ENCODE measurements at regions not wholly inside any gene's neighbourhood (a gene's known extent, or its start where the extent isn't known, plus 50 kb on each side); places are given as distances from the start of the nearest gene placed in this dataset.

DNA sequence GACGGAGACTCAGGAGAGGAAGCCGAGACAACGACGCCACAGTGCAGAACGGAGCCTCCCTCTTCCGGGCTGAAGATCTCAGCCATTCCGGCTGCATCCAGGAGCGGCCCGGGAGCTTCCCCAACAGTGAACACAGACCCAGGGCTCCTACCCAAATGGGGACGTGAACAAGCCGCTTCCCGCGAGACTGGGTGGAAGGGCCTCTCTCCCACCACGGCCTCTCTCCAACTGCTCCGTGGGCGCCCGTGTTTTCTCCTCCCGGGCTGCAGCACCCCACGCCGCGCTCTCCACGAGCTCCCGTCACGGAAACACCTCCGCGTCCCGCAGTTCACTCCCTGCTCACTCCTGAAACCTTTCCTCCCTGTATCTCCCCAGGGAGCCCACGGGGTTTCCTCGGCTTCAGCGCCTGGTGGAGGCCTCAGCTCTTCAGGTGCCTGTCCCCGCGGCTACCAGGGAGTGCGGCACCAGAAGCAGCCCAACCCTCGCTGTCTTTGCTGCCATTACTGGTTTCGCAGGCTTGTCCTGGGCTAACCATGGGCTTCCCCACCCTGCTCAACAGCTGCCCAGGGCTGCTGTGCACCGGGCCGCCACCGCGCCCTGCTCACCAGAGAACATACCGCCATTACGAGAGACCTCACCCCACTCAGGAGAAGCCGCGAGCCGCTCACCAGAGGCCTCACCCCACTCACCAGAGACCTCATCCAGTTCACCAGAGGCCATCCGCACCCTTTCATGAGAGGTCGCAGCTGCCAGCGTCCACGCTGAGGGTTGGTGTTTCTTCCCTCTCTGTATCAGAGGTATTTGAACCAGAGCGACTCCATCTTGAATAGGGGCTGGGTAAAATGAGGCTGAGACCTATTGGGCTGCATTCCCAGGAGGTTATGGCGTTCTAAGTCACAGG, 922.8 kb downstream of the QKI start (continued):
- TF ChIP-seq, protein P1, sequence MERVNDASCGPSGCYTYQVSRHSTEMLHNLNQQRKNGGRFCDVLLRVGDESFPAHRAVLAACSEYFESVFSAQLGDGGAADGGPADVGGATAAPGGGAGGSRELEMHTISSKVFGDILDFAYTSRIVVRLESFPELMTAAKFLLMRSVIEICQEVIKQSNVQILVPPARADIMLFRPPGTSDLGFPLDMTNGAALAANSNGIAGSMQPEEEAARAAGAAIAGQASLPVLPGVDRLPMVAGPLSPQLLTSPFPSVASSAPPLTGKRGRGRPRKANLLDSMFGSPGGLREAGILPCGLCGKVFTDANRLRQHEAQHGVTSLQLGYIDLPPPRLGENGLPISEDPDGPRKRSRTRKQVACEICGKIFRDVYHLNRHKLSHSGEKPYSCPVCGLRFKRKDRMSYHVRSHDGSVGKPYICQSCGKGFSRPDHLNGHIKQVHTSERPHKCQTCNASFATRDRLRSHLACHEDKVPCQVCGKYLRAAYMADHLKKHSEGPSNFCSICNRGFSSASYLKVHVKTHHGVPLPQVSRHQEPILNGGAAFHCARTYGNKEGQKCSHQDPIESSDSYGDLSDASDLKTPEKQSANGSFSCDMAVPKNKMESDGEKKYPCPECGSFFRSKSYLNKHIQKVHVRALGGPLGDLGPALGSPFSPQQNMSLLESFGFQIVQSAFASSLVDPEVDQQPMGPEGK (CRISPR knock-in tag; IDR thresholded peaks at IDR 0.05; ENCODE audit: borderline replicate concordance): peak; percentile 99
- no peak for TF ChIP-seq NCOA4 (IDR thresholded peaks at IDR 0.05; ENCODE audit: partially characterized antibody)
- TF ChIP-seq, protein P2, sequence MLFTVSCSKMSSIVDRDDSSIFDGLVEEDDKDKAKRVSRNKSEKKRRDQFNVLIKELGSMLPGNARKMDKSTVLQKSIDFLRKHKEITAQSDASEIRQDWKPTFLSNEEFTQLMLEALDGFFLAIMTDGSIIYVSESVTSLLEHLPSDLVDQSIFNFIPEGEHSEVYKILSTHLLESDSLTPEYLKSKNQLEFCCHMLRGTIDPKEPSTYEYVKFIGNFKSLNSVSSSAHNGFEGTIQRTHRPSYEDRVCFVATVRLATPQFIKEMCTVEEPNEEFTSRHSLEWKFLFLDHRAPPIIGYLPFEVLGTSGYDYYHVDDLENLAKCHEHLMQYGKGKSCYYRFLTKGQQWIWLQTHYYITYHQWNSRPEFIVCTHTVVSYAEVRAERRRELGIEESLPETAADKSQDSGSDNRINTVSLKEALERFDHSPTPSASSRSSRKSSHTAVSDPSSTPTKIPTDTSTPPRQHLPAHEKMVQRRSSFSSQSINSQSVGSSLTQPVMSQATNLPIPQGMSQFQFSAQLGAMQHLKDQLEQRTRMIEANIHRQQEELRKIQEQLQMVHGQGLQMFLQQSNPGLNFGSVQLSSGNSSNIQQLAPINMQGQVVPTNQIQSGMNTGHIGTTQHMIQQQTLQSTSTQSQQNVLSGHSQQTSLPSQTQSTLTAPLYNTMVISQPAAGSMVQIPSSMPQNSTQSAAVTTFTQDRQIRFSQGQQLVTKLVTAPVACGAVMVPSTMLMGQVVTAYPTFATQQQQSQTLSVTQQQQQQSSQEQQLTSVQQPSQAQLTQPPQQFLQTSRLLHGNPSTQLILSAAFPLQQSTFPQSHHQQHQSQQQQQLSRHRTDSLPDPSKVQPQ (CRISPR knock-in tag; IDR thresholded peaks at IDR 0.05; ENCODE audit: borderline replicate concordance): peak; percentile 98
- TF ChIP-seq, protein P3, sequence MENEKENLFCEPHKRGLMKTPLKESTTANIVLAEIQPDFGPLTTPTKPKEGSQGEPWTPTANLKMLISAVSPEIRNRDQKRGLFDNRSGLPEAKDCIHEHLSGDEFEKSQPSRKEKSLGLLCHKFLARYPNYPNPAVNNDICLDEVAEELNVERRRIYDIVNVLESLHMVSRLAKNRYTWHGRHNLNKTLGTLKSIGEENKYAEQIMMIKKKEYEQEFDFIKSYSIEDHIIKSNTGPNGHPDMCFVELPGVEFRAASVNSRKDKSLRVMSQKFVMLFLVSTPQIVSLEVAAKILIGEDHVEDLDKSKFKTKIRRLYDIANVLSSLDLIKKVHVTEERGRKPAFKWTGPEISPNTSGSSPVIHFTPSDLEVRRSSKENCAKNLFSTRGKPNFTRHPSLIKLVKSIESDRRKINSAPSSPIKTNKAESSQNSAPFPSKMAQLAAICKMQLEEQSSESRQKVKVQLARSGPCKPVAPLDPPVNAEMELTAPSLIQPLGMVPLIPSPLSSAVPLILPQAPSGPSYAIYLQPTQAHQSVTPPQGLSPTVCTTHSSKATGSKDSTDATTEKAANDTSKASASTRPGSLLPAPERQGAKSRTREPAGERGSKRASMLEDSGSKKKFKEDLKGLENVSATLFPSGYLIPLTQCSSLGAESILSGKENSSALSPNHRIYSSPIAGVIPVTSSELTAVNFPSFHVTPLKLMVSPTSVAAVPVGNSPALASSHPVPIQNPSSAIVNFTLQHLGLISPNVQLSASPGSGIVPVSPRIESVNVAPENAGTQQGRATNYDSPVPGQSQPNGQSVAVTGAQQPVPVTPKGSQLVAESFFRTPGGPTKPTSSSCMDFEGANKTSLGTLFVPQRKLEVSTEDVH (IDR thresholded peaks at IDR 0.05; ENCODE audit: low read depth, partially characterized antibody): no peak
- no peak for TF ChIP-seq TRIM28 (IDR thresholded peaks at IDR 0.05)
- TF ChIP-seq, protein P4, sequence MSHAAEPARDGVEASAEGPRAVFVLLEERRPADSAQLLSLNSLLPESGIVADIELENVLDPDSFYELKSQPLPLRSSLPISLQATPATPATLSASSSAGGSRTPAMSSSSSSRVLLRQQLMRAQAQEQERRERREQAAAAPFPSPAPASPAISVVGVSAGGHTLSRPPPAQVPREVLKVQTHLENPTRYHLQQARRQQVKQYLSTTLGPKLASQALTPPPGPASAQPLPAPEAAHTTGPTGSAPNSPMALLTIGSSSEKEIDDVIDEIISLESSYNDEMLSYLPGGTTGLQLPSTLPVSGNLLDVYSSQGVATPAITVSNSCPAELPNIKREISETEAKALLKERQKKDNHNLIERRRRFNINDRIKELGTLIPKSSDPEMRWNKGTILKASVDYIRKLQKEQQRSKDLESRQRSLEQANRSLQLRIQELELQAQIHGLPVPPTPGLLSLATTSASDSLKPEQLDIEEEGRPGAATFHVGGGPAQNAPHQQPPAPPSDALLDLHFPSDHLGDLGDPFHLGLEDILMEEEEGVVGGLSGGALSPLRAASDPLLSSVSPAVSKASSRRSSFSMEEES (CRISPR knock-in tag; IDR thresholded peaks at IDR 0.05): peak; percentile 89
- peak; percentile 80 for TF ChIP-seq NFE2L1 (tag; IDR thresholded peaks at IDR 0.05; ENCODE audit: borderline replicate concordance, low read depth)
- 0 out of 2 replicates have a peak, but pooled peaks have one; percentile 3 for TF ChIP-seq ELF1 (tag; IDR thresholded peaks at IDR 0.05)
- TF ChIP-seq CHD4 (IDR thresholded peaks at IDR 0.05; ENCODE audit: insufficient read depth, insufficient replicate concordance, low read depth, low read length, poor library complexity, severe bottlenecking): no peak
- peak; percentile 100 for TF ChIP-seq DMBX1 (CRISPR knock-in tag; IDR thresholded peaks at IDR 0.05; ENCODE audit: borderline replicate concordance)
- no peak for TF ChIP-seq MYBL2 (IDR thresholded peaks at IDR 0.05; ENCODE audit: low read depth)
- no peak for TF ChIP-seq MYBL2 (CRISPR knock-in tag; IDR thresholded peaks at IDR 0.05; ENCODE audit: borderline replicate concordance)
- peak; percentile 96 for TF ChIP-seq ZKSCAN8 (CRISPR knock-in tag; IDR thresholded peaks at IDR 0.05)
- TF ChIP-seq JUN (IDR thresholded peaks at IDR 0.05; ENCODE audit: borderline replicate concordance, low read depth, low read length): no peak
- TF ChIP-seq JUN (CRISPR knock-in tag; IDR thresholded peaks at IDR 0.05; ENCODE audit: borderline replicate concordance): no peak
- peak; percentile 99 for TF ChIP-seq ZNF830 (CRISPR knock-in tag; IDR thresholded peaks at IDR 0.05)
- TF ChIP-seq MTF1 (CRISPR knock-in tag; IDR thresholded peaks at IDR 0.05; ENCODE audit: borderline replicate concordance): peak; percentile 97

All from K562 (cell line).